HG03135 (cell line): ENCODE measurements at regions not wholly inside any gene's neighbourhood (a gene's known extent, or its start where the extent isn't known, plus 50 kb on each side); places are given as distances from the start of the nearest gene placed in this dataset.
"Not testable (repeated sequence)": the region's sequence is repeated elsewhere in the genome, so short reads cannot be mapped to it uniquely, and the experiment has no call there.

Experiments used
- ATAC-seq: cut with Tn5 transposase; IDR thresholded peaks from one replicate; pipeline ENCODE4 v1.9.1; 2021; ENCODE audit warnings: mild to moderate bottlenecking, moderate library complexity; ENCODE audit not compliant: unreplicated experiment

- ATAC-seq, result no peak
Measured at GRCh38 chr21:19031953-19032352, 628.4 kb upstream of the TMPRSS15 start.

GRCh38 chr21:19034041-19034440, 630.5 kb upstream of the TMPRSS15 start:
- ATAC-seq, result no peak

GRCh38 chr21:19034560-19034959, 631.0 kb upstream of the TMPRSS15 start:
- no peak for ATAC-seq

DNA sequence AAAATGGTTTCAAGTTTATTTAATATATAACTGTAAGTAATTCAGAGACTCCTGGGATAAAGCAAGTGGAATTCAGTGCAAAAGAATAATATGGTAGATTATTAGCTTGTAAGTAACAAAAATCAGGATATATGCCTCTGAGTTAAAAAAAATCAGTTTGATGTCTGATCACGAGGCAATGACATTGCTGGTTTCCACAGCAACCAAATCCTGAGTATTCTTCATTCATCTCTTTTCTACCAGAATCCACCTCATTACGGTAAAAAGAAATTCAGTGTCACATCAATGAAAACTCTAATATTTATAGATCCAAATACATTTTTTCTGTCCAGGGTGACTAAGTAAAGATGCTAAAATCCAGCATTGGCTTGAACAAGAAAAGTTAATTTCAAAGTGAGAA, 642.3 kb upstream of the TMPRSS15 start:
- no peak for ATAC-seq

GRCh38 chr21:19048098-19048672, 644.6 kb upstream of the TMPRSS15 start:
- ATAC-seq, result no peak

- no peak for ATAC-seq
Measured at GRCh38 chr21:19049567-19049966, 646.0 kb upstream of the TMPRSS15 start.

GRCh38 chr21:19065164-19065563, 661.6 kb upstream of the TMPRSS15 start:
- no peak for ATAC-seq

GRCh38 chr21:19076031-19076430, 672.4 kb upstream of the TMPRSS15 start:
- no peak for ATAC-seq

GRCh38 chr21:19109694-19110093, 706.1 kb upstream of the TMPRSS15 start:
- no peak for ATAC-seq

GRCh38 chr21:19119259-19119658, 715.7 kb upstream of the TMPRSS15 start:
- not testable (repeated sequence) for ATAC-seq

GRCh38 chr21:19120591-19120990, 717.0 kb upstream of the TMPRSS15 start:
- ATAC-seq, result no peak

GRCh38 chr21:19122356-19122755, 718.8 kb upstream of the TMPRSS15 start:
- ATAC-seq, result no peak

GRCh38 chr21:19123053-19123452, 719.5 kb upstream of the TMPRSS15 start:
- no peak for ATAC-seq

- ATAC-seq, result no peak
Measured at GRCh38 chr21:19123525-19123924, 719.9 kb upstream of the TMPRSS15 start.

- ATAC-seq, result no peak
Measured at GRCh38 chr21:19124691-19125090, 721.1 kb upstream of the TMPRSS15 start.

DNA sequence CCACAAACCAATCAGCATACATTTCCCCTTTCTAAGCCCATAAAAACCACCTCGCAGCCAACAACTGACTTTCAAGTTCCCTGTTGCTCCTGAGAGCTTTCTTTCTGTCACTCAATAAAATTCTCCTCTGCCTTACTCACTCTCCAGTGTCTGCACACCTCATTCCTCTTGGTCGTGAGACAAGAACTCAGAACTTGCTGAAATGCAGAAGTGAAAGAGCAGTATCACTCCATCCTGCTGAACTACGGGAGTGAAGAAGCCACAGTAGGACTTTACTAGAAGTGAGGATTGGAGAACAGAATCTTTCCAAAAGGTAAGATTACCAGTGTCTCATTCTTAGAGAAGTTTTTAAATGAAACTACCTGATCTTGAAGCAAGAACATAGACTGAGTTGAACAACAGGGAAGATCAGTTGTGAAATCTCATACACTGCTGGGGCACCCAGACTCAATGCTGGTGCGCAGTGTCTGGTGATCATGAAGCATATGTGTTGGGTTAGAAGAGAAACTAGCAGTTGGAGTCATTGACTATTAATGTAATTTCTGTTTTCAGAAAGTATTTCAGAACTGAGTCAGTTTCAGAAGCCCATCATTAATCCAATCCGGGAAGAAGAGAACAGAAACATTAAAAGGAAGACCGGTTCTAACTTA, 726.9 kb upstream of the TMPRSS15 start:
- ATAC-seq, result no peak

GRCh38 chr21:19141511-19141910, 737.9 kb upstream of the TMPRSS15 start:
- no peak for ATAC-seq

- ATAC-seq, result no peak
Measured at GRCh38 chr21:19145682-19146293, 742.2 kb upstream of the TMPRSS15 start.

DNA sequence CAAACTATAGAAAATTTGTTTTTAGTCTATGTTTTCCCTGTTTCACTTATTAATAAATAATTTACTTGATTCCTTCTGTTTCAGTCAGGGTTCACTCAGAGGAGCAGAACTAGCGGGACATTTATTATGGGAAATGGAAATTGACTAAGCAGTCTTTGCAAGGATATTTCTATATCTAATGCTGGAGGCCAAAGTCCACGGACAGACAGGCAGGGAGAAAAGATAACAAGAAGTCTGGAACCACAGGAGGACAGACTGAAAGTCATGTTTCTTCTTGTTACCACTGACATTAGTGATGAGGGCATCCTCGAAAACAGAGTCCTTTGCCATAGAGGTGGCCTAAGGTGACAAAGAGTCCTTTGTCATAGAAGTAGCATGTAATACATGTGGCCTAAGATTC, 744.5 kb upstream of the TMPRSS15 start:
- ATAC-seq, result no peak

GRCh38 chr21:19171585-19171984, 768.0 kb upstream of the TMPRSS15 start:
- ATAC-seq, result no peak

DNA sequence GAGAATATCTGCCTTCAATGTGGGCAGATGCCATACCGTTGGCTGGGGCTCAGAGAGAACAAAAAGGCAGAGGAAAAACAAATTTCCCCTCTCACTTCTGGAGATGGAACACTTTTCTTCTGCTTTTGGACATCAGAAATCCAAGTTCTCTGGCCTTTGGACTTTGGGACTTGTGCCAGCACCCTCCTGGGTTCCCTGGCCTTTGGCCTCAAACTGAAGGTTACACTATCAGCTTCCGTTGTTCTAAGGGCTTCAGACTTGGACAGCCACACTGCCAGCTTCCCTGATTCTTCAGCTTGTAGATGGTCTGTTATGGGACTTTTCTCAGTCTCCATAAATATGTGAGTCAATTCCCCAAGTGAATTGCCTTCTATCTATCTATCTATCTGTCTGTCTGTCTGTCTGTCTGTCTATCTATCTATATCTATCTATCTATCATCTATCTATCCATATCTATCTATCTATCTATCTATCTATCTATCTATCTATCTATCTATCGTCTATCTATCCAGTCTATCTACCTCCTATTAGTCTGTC, 778.1 kb upstream of the TMPRSS15 start:
- no peak for ATAC-seq

GRCh38 chr21:19197950-19198349, 794.4 kb upstream of the TMPRSS15 start:
- ATAC-seq, result no peak
